ENCODE measurements at regions not wholly inside any gene's neighbourhood (a gene's known extent, or its start where the extent isn't known, plus 50 kb on each side); places are given as distances from the start of the nearest gene placed in this dataset.
"Not testable (repeated sequence)": the region's sequence is repeated elsewhere in the genome, so short reads cannot be mapped to it uniquely, and the experiment has no call there.

DNA sequence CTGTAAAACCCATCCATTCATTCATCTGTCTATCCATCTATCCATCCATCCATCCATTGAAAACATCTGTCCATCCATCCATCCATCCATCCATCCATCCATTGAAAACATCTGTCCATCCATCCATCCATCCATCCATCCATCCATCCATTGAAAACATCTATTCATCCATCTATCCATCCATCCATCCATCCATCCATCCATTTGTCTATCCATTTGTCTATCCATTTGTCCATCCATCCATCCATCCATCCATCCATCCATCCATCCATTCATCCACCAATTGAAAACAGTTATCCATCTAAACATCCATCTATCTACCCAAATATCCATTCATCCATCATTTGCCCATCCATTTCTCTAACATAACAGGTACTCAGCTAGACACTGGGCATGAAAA lies 145.3 kb upstream of the TBX3 start:
- TF ChIP-seq, protein P1, sequence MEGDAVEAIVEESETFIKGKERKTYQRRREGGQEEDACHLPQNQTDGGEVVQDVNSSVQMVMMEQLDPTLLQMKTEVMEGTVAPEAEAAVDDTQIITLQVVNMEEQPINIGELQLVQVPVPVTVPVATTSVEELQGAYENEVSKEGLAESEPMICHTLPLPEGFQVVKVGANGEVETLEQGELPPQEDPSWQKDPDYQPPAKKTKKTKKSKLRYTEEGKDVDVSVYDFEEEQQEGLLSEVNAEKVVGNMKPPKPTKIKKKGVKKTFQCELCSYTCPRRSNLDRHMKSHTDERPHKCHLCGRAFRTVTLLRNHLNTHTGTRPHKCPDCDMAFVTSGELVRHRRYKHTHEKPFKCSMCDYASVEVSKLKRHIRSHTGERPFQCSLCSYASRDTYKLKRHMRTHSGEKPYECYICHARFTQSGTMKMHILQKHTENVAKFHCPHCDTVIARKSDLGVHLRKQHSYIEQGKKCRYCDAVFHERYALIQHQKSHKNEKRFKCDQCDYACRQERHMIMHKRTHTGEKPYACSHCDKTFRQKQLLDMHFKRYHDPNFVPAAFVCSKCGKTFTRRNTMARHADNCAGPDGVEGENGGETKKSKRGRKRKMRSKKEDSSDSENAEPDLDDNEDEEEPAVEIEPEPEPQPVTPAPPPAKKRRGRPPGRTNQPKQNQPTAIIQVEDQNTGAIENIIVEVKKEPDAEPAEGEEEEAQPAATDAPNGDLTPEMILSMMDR (IDR thresholded peaks at IDR 0.05): not testable (repeated sequence)
- TF ChIP-seq POLR2A (IDR thresholded peaks at IDR 0.05): not testable (repeated sequence)

All from Peyer's patch (tissue), 4 donors.